ENCODE measurements at regions not wholly inside any gene's neighbourhood (a gene's known extent, or its start where the extent isn't known, plus 50 kb on each side); places are given as distances from the start of the nearest gene placed in this dataset.
A peak's percentile ranks its signal among the peaks of the same experiment; 100 is the strongest.

GRCh38 chr4:30945586-30945985 lies 225.4 kb downstream of the PCDH7 start:
- Histone ChIP-seq H3K4me3 (ENCODE audit: low read depth in 1 of 3, low read length in 3 of 3) (no peak overlapping the region), H3K36me3 (ENCODE audit: control insufficient read depth in 3 of 3, insufficient read depth in 2 of 3, low read depth in 1 of 3, low read length in 3 of 3) (no peaks in the 10 kb centered on the region), H3K9me3 (ENCODE audit: control insufficient read depth in 2 of 2, insufficient read depth in 1 of 2, low read depth in 1 of 2, low read length in 1 of 2) (no peaks in the 10 kb centered on the region), H3K4me1 (ENCODE audit: control insufficient read depth in 3 of 3, insufficient read depth in 2 of 3, low read depth in 1 of 3, low read length in 2 of 3) (peaks cover 0 to 17% (median 2%) of the 10 kb centered on the region in 3 donors), H3K27ac (ENCODE audit: low read depth in 1 of 3, low read length in 2 of 3) (peak overlapping the region in 1 of 3 donors; percentile 72), H3K27me3 (ENCODE audit: control insufficient read depth in 3 of 3, insufficient read depth in 3 of 3, low read length in 3 of 3) (no peaks in the 10 kb centered on the region)
- 12 to 56% (median 30%) methylated on average over 4 of the region's 4 CpGs for WGBS, 3 donors
- DNase-seq (peak; percentile 37 to 46), FAIRE-seq (no peak)

GRCh38 chr4:30946288-30946687 lies 226.1 kb downstream of the PCDH7 start:
- DNase-seq (no peak), FAIRE-seq (no peak)
- Histone ChIP-seq H3K27me3 (ENCODE audit: control insufficient read depth in 3 of 3, insufficient read depth in 3 of 3, low read length in 3 of 3) (no peaks in the 10 kb centered on the region), H3K27ac (ENCODE audit: low read depth in 1 of 3, low read length in 2 of 3) (no peak overlapping the region), H3K4me1 (ENCODE audit: control insufficient read depth in 3 of 3, insufficient read depth in 2 of 3, low read depth in 1 of 3, low read length in 2 of 3) (peaks cover 0 to 18% (median 2%) of the 10 kb centered on the region in 3 donors), H3K4me3 (ENCODE audit: low read depth in 1 of 3, low read length in 3 of 3) (no peak overlapping the region), H3K9me3 (ENCODE audit: control insufficient read depth in 2 of 2, insufficient read depth in 1 of 2, low read depth in 1 of 2, low read length in 1 of 2) (no peaks in the 10 kb centered on the region), H3K36me3 (ENCODE audit: control insufficient read depth in 3 of 3, insufficient read depth in 2 of 3, low read depth in 1 of 3, low read length in 3 of 3) (no peaks in the 10 kb centered on the region)
- 47 to 71% (median 51%) methylated on average over 2 of the region's 2 CpGs for WGBS, 3 donors

- WGBS, 3 donors: 36 to 45% (median 38%) methylated on average over 3 of the region's 3 CpGs
- DNase-seq: no peak
These were observed 228.5 kb downstream of the PCDH7 start for GRCh38 chr4:30948653-30949052.

DNA sequence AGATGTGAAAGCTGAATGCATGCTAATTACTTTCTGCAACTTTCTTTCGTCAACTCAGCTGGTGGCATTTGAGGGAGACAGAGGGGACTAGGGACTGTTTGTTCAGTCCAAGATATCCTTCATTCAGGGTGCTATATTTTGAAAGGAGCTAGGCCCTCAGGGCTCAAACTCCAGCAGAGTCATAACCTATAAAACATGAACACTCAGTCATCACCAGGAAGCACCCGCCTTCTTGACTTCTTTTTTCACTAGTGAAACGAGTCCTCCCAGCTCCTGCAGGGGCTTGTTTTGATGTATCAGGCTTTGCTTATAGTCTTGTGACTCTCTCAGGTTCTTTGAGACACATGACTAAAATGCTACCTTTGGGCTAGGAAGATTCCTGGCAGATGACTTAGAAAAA lies 230.6 kb downstream of the PCDH7 start:
- no peaks in the 10 kb centered on the region for H3K9me3 ChIP-seq (ENCODE audit: control insufficient read depth in 2 of 2, insufficient read depth in 1 of 2, low read depth in 1 of 2, low read length in 1 of 2)
- peaks cover 0 to 9% (median 0%) of the 10 kb centered on the region in 3 donors for H3K4me1 ChIP-seq (ENCODE audit: control insufficient read depth in 3 of 3, insufficient read depth in 2 of 3, low read depth in 1 of 3, low read length in 2 of 3)
- DNase-seq (peak; percentile 30 to 74), FAIRE-seq (no peak)
- peak overlapping the region in 1 of 3 donors; percentile 26 for H3K27ac ChIP-seq (ENCODE audit: low read depth in 1 of 3, low read length in 2 of 3)
- H3K4me3 ChIP-seq (ENCODE audit: low read depth in 1 of 3, low read length in 3 of 3): no peak overlapping the region
- H3K27me3 ChIP-seq (ENCODE audit: control insufficient read depth in 3 of 3, insufficient read depth in 3 of 3, low read length in 3 of 3): no peaks in the 10 kb centered on the region
- H3K36me3 ChIP-seq (ENCODE audit: control insufficient read depth in 3 of 3, insufficient read depth in 2 of 3, low read depth in 1 of 3, low read length in 3 of 3): no peaks in the 10 kb centered on the region
- 41 to 75% (median 50%) methylated on average over 3 of the region's 3 CpGs for WGBS, 3 donors

More at GRCh38 chr4:30948653-30949052, 228.5 kb downstream of the PCDH7 start:
- FAIRE-seq: no peak
- Histone ChIP-seq H3K27me3 (ENCODE audit: control insufficient read depth in 3 of 3, insufficient read depth in 3 of 3, low read length in 3 of 3) (no peaks in the 10 kb centered on the region), H3K36me3 (ENCODE audit: control insufficient read depth in 3 of 3, insufficient read depth in 2 of 3, low read depth in 1 of 3, low read length in 3 of 3) (no peaks in the 10 kb centered on the region), H3K27ac (ENCODE audit: low read depth in 1 of 3, low read length in 2 of 3) (no peak overlapping the region), H3K4me1 (ENCODE audit: control insufficient read depth in 3 of 3, insufficient read depth in 2 of 3, low read depth in 1 of 3, low read length in 2 of 3) (peaks cover 0 to 9% (median 1%) of the 10 kb centered on the region in 3 donors), H3K9me3 (ENCODE audit: control insufficient read depth in 2 of 2, insufficient read depth in 1 of 2, low read depth in 1 of 2, low read length in 1 of 2) (no peaks in the 10 kb centered on the region), H3K4me3 (ENCODE audit: low read depth in 1 of 3, low read length in 3 of 3) (no peak overlapping the region)

DNA sequence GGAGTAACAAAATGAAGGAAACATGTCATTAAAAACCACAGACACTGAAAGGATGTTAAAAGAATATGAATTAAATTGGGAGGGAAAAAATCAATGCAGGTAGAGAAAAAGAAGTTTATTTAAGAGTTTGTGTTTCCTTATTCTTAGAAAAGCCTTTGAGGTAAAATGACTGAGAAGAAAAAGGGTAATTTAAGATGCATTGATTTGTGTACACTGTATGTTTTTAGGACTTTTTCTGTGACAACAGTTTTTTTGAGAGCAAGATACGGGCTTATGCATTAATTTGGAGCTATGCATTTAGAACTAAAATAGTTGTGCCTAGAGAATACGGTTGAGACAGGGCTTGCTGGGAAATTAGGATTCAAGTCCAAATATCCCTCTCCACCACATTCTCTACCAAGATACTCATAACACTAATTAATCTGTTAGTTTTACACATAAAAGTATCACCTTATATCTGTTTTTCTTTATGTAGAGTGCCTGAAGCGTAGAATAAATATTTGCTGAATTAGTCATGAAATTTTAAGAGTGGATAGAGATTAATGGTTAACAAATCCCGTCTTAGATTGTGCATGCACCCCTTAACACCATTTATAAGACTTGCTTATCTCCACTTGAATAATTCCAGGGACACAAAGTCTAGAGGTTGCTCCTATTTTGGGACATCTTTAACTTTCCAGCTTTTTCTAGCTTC lies 232.5 kb downstream of the PCDH7 start:
- DNase-seq (peak; percentile 62 to 75), FAIRE-seq (peak; percentile 67)
- no peaks in the 10 kb centered on the region for H3K27me3 ChIP-seq (ENCODE audit: control insufficient read depth in 3 of 3, insufficient read depth in 3 of 3, low read length in 3 of 3)
- H3K4me3 ChIP-seq (ENCODE audit: low read depth in 1 of 3, low read length in 3 of 3): no peak overlapping the region
- no peaks in the 10 kb centered on the region for H3K36me3 ChIP-seq (ENCODE audit: control insufficient read depth in 3 of 3, insufficient read depth in 2 of 3, low read depth in 1 of 3, low read length in 3 of 3)
- H3K27ac ChIP-seq (ENCODE audit: low read depth in 1 of 3, low read length in 2 of 3): no peak overlapping the region
- peaks cover 0 to 9% (median 0%) of the 10 kb centered on the region in 3 donors for H3K4me1 ChIP-seq (ENCODE audit: control insufficient read depth in 3 of 3, insufficient read depth in 2 of 3, low read depth in 1 of 3, low read length in 2 of 3)
- 13 to 49% (median 24%) methylated on average over 4 of the region's 4 CpGs for WGBS, 3 donors
- no peaks in the 10 kb centered on the region for H3K9me3 ChIP-seq (ENCODE audit: control insufficient read depth in 2 of 2, insufficient read depth in 1 of 2, low read depth in 1 of 2, low read length in 1 of 2)

DNA sequence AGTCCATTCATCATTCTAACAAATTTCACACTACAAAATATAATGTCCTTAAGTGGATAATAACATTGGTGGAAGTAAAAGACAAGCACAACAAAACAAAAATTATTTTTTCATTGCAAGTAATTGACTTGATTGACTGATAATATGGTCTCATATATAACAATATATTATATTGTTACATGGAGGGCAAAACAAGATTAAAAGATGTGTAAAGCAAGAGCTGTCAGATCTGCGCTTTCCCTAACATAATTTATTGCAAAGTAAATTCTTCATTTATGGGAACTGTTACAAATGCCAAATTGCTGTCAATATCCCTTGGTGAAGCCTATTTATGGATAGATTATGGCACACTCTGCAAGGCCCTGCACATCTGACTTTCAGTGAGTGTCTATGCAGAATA lies 233.6 kb downstream of the PCDH7 start:
- FAIRE-seq (no peak), DNase-seq (no peak)
- H3K27me3 ChIP-seq (ENCODE audit: control insufficient read depth in 3 of 3, insufficient read depth in 3 of 3, low read length in 3 of 3): no peaks in the 10 kb centered on the region
- no peak overlapping the region for H3K4me3 ChIP-seq (ENCODE audit: low read depth in 1 of 3, low read length in 3 of 3)
- H3K27ac ChIP-seq (ENCODE audit: low read depth in 1 of 3, low read length in 2 of 3): no peak overlapping the region
- no peaks in the 10 kb centered on the region for H3K9me3 ChIP-seq (ENCODE audit: control insufficient read depth in 2 of 2, insufficient read depth in 1 of 2, low read depth in 1 of 2, low read length in 1 of 2)
- H3K4me1 ChIP-seq (ENCODE audit: control insufficient read depth in 3 of 3, insufficient read depth in 2 of 3, low read depth in 1 of 3, low read length in 2 of 3): peaks cover 0 to 9% (median 0%) of the 10 kb centered on the region in 3 donors
- 79 to 96% (median 91%) methylated on average over 1 of the region's 1 CpG for WGBS, 3 donors
- no peaks in the 10 kb centered on the region for H3K36me3 ChIP-seq (ENCODE audit: control insufficient read depth in 3 of 3, insufficient read depth in 2 of 3, low read depth in 1 of 3, low read length in 3 of 3)

DNA sequence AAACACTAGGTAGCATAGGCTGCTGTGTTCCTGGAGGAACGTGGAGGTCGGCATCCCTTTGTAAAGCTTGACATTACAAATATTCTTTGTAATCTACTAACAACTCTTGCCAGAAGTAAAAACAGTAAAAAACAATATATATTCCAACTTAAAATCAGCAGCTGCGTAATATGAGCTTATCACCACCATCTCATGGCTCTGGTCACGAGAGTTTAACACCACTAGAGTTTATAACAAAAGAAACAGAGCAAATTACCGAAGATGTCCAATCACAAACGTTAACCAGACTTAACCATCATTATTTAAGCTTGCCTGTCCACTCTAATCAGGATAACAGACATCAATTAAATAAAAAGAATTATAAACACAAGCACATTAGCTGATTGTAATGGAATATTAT lies 236.7 kb downstream of the PCDH7 start:
- 64 to 84% (median 81%) methylated on average over 6 of the region's 6 CpGs for WGBS, 3 donors
- Histone ChIP-seq H3K4me3 (ENCODE audit: low read depth in 1 of 3, low read length in 3 of 3) (no peak overlapping the region), H3K36me3 (ENCODE audit: control insufficient read depth in 3 of 3, insufficient read depth in 2 of 3, low read depth in 1 of 3, low read length in 3 of 3) (no peaks in the 10 kb centered on the region), H3K9me3 (ENCODE audit: control insufficient read depth in 2 of 2, insufficient read depth in 1 of 2, low read depth in 1 of 2, low read length in 1 of 2) (no peaks in the 10 kb centered on the region), H3K27me3 (ENCODE audit: control insufficient read depth in 3 of 3, insufficient read depth in 3 of 3, low read length in 3 of 3) (no peaks in the 10 kb centered on the region), H3K27ac (ENCODE audit: low read depth in 1 of 3, low read length in 2 of 3) (no peak overlapping the region), H3K4me1 (ENCODE audit: control insufficient read depth in 3 of 3, insufficient read depth in 2 of 3, low read depth in 1 of 3, low read length in 2 of 3) (peaks cover 0 to 5% (median 0%) of the 10 kb centered on the region in 3 donors)
- DNase-seq (no peak), FAIRE-seq (no peak)

- 67 to 90% (median 80%) methylated on average over 4 of the region's 4 CpGs for WGBS, 3 donors
- DNase-seq (no peak), FAIRE-seq (no peak)
- Histone ChIP-seq H3K27me3 (ENCODE audit: control insufficient read depth in 3 of 3, insufficient read depth in 3 of 3, low read length in 3 of 3) (no peaks in the 10 kb centered on the region), H3K36me3 (ENCODE audit: control insufficient read depth in 3 of 3, insufficient read depth in 2 of 3, low read depth in 1 of 3, low read length in 3 of 3) (no peaks in the 10 kb centered on the region), H3K4me1 (ENCODE audit: control insufficient read depth in 3 of 3, insufficient read depth in 2 of 3, low read depth in 1 of 3, low read length in 2 of 3) (peaks cover 0 to 2% (median 1%) of the 10 kb centered on the region in 3 donors), H3K4me3 (ENCODE audit: low read depth in 1 of 3, low read length in 3 of 3) (no peak overlapping the region), H3K27ac (ENCODE audit: low read depth in 1 of 3, low read length in 2 of 3) (no peak overlapping the region), H3K9me3 (ENCODE audit: control insufficient read depth in 2 of 2, insufficient read depth in 1 of 2, low read depth in 1 of 2, low read length in 1 of 2) (no peaks in the 10 kb centered on the region)
These were observed 237.5 kb downstream of the PCDH7 start for GRCh38 chr4:30957706-30958105.

Measured in small intestine (tissue), 7 donors.